OCI-LY3 (cell line): ENCODE measurements at regions not wholly inside any gene's neighbourhood (a gene's known extent, or its start where the extent isn't known, plus 50 kb on each side); places are given as distances from the start of the nearest gene placed in this dataset.

Experiments used
- H2AFZ ChIP-seq: fragments of 200-600, 300-600 bp; shearing (Covaris generic); 2 replicates; pipeline ENCODE4 v1.6.0; 2014; ENCODE audit warnings: antibody characterized with exemption, low read depth, low read length
- H3K27ac ChIP-seq: fragments of 200-600, 300-600 bp; sonication (generic); 2 replicates; pipeline ENCODE4 v1.5.1; 2014; ENCODE audit warnings: mild to moderate bottlenecking, low read length, moderate library complexity, mixed read lengths
- H3K27me3 ChIP-seq: fragments of 200-600, 300-600 bp; sonication (generic); 2 replicates; pipeline ENCODE4 v1.6.1; 2014; ENCODE audit warnings: low read depth, low read length, mixed read lengths
- H3K36me3 ChIP-seq: fragments of 200-600, 300-600 bp; sonication (generic); replicated peaks from 2 replicates; pipeline ENCODE3; 2014; ENCODE audit warnings: low read depth, low read length, mixed read lengths
- H3K4me1 ChIP-seq: fragments of 300-600, 200-600 bp; sonication (generic); 2 replicates; pipeline ENCODE4 v1.6.1; 2014; ENCODE audit warnings: low read length, mixed read lengths
- H3K4me2 ChIP-seq: fragments of 200-600, 300-600 bp; sonication (generic); 2 replicates; pipeline ENCODE4 v1.6.1; 2014; ENCODE audit warnings: low read length, mixed read lengths
- H3K4me3 ChIP-seq: fragments of 300-600, 200-600 bp; sonication (generic); 2 replicates; pipeline ENCODE4 v1.5.1; 2014; ENCODE audit warnings: antibody characterized with exemption, mild to moderate bottlenecking, low read length, moderate library complexity
- H3K79me2 ChIP-seq: fragments of 300-600, 200-600 bp; shearing (Covaris generic); 2 replicates; pipeline ENCODE4 v1.6.1; 2014; ENCODE audit warnings: mild to moderate bottlenecking, low read length, mixed read lengths
- H3K9ac ChIP-seq: fragments of 300-600, 200-600 bp; shearing (Covaris generic); 2 replicates; pipeline ENCODE4 v1.6.0; 2014; ENCODE audit warnings: mild to moderate bottlenecking, low read length, moderate library complexity
- H3K9me3 ChIP-seq: fragments of 200-600, 300-600 bp; shearing (Covaris generic); 2 replicates; pipeline ENCODE4 v1.6.1; 2014; ENCODE audit warnings: low read length, mixed read lengths; ENCODE audit not compliant: insufficient read depth
- H4K20me1 ChIP-seq: fragments of 200-600, 300-600 bp; sonication (generic); 2 replicates; pipeline ENCODE4 v1.6.1; 2016; ENCODE audit warnings: low read length, mixed read lengths; ENCODE audit not compliant: insufficient read depth
- EZH2phosphoT487 ChIP-seq: fragments of 200-600 bp; shearing (Covaris generic); IDR thresholded peaks from 2 replicates; pipeline ENCODE4 v1.6.1; 2018; ENCODE audit warnings: antibody characterized with exemption, mixed run types, low read depth
- TF ChIP-seq, protein P1 (sequence below): fragments of 200-600, 300-600 bp; sonication (generic); IDR thresholded peaks from 2 replicates; pipeline ENCODE4 v1.5.1; 2014; ENCODE audit warnings: antibody characterized with exemption, low read length, low read depth

DNA sequence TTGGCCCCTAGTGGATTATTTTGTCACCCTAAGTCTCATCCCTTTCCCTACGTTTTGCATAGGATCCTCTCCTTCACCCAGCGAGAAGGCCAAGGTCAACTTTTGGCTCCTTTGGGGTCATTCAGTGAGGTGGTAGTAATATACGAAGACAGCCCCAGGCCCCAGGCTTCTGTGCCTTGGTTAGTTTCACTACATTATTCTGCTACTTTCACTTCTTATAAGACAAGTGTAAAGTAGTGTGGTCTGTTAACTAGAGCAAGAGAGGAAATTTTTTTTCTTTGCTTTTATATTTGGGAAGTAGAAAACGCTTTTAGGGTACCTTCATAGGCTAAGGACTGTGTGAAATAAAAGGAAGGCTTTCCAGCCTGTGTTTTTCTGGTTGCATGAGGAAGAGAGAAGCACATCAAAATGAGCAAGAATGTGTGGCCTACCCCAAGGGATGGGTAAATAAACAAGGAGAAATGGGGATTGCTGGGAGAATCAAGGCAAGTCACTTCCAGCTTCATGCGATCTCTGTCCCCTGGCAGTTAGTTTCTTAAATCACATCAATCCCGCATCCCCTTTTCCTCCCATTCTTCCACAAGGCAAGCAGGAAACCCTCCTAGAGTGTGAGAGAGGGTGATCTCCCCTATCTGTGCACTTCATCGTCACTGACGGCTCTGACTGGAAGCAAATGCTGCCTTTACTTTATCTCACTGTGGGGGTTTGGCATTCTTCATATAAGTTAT lies 677.0 kb upstream of the WWC1 start:
- no peaks in the 10 kb centered on the region for H3K4me1 ChIP-seq
- H3K4me3 ChIP-seq = no peak overlapping the region
- H3K27me3 ChIP-seq = no peaks in the 10 kb centered on the region
- H3K9me3 ChIP-seq = no peaks in the 10 kb centered on the region
- TF ChIP-seq EZH2phosphoT487 = no peak
- TF ChIP-seq, protein P1, sequence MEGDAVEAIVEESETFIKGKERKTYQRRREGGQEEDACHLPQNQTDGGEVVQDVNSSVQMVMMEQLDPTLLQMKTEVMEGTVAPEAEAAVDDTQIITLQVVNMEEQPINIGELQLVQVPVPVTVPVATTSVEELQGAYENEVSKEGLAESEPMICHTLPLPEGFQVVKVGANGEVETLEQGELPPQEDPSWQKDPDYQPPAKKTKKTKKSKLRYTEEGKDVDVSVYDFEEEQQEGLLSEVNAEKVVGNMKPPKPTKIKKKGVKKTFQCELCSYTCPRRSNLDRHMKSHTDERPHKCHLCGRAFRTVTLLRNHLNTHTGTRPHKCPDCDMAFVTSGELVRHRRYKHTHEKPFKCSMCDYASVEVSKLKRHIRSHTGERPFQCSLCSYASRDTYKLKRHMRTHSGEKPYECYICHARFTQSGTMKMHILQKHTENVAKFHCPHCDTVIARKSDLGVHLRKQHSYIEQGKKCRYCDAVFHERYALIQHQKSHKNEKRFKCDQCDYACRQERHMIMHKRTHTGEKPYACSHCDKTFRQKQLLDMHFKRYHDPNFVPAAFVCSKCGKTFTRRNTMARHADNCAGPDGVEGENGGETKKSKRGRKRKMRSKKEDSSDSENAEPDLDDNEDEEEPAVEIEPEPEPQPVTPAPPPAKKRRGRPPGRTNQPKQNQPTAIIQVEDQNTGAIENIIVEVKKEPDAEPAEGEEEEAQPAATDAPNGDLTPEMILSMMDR = no peak
- H3K79me2 ChIP-seq = no peaks in the 10 kb centered on the region
- H2AFZ ChIP-seq = no peak overlapping the region
- H3K9ac ChIP-seq = no peak overlapping the region
- no peaks in the 10 kb centered on the region for H4K20me1 ChIP-seq
- H3K36me3 ChIP-seq = no peaks in the 10 kb centered on the region
- H3K4me2 ChIP-seq = no peak overlapping the region
- no peak overlapping the region for H3K27ac ChIP-seq

DNA sequence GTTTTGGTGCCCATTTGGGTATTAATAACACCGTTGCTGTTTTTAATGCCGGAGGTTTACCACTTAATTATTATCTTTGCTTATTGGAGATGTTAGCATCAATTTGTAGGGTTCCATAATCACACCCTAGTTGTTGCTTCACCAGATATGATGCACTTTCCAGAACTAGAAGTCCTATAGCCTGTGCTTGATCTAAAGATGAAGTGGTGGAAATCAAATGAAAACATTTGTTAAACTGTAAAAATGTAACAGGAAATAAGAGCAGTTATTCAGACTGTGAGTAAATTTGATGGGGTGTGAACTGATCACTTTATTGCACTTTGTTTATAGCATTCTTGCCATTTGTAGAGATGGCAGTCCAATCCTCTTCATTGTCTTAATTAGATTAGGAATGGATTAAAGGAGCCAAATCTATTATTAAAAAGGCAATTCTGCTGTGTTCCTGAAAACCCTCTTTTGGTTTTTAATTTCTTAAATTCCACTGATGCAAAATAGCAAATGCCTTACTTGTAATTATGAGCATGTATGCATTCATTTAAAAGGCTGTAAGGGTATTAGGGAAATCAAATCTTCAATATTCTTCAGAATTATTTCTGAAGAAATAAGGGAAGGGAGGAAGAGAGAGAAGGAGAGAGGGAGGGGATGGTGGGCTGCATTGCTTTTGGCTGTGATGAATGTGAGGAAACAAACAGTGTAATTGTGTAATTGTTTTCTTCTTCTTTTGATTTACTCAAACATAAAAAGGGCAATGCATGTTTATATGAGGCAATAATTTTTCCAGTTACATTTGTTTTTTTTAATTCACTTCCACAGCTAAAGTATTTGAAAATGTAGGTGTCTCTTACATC lies 675.2 kb upstream of the WWC1 start:
- no peaks in the 10 kb centered on the region for H3K36me3 ChIP-seq
- no peak overlapping the region for H3K9ac ChIP-seq
- H3K4me3 ChIP-seq = no peak overlapping the region
- H3K79me2 ChIP-seq = no peaks in the 10 kb centered on the region
- no peaks in the 10 kb centered on the region for H3K9me3 ChIP-seq
- no peak overlapping the region for H3K4me2 ChIP-seq
- no peak for TF ChIP-seq EZH2phosphoT487
- TF ChIP-seq, protein P1 = no peak
- no peaks in the 10 kb centered on the region for H4K20me1 ChIP-seq
- no peak overlapping the region for H2AFZ ChIP-seq
- no peaks in the 10 kb centered on the region for H3K27me3 ChIP-seq
- H3K27ac ChIP-seq = no peak overlapping the region
- H3K4me1 ChIP-seq = no peaks in the 10 kb centered on the region

DNA sequence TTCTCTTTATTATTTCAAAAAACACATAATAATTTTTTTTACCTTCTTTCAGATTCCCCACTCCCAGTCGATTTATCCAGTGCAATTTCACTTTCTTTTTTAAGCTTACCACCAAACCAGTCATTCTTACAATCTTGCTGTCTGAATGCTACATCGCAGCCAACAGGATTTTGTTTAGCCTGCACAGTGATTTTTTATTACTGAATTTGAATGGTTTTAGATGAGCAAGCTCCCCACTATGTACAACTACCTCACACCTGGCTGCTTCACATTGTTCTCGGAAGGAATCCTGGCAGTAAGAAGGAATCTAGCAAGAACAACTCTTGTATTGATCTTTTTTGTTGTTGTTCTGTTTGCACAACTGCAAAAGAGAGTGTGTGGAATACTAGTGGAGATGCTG lies 668.1 kb upstream of the WWC1 start:
- H3K27me3 ChIP-seq = no peaks in the 10 kb centered on the region
- TF ChIP-seq EZH2phosphoT487 = no peak
- TF ChIP-seq, protein P1 = no peak
- no peaks in the 10 kb centered on the region for H3K4me1 ChIP-seq
- H3K9me3 ChIP-seq = no peaks in the 10 kb centered on the region
- no peak overlapping the region for H3K4me2 ChIP-seq
- no peak overlapping the region for H2AFZ ChIP-seq
- H3K27ac ChIP-seq = no peak overlapping the region
- H3K36me3 ChIP-seq = no peaks in the 10 kb centered on the region
- no peaks in the 10 kb centered on the region for H3K79me2 ChIP-seq
- H3K9ac ChIP-seq = no peak overlapping the region
- H3K4me3 ChIP-seq = no peak overlapping the region
- H4K20me1 ChIP-seq = no peaks in the 10 kb centered on the region

DNA sequence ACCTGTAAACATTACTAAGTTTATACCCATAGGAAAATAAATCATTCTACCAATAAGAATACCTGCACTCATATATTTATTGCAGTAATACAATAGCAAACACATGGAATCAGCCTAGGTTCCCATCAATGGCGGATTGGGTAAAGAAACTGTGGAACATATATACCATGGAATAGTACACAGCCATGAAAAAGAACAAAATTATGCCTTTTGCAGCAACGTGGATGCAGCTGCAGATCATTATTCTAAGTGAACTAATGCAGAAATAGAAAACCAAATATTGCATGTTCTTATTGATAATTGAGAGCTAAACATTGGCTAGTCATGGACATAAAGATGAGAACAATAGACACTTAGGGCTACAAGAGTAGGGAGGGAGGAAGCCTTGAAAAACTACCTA lies 667.4 kb upstream of the WWC1 start:
- no peaks in the 10 kb centered on the region for H3K79me2 ChIP-seq
- H3K4me2 ChIP-seq = no peak overlapping the region
- H4K20me1 ChIP-seq = no peaks in the 10 kb centered on the region

More for the DNA sequence above, 667.4 kb upstream of the WWC1 start:
- no peaks in the 10 kb centered on the region for H3K9me3 ChIP-seq
- H3K36me3 ChIP-seq = no peaks in the 10 kb centered on the region
- H3K9ac ChIP-seq = no peak overlapping the region
- H3K4me1 ChIP-seq = no peaks in the 10 kb centered on the region
- H3K27me3 ChIP-seq = no peaks in the 10 kb centered on the region
- no peak overlapping the region for H3K27ac ChIP-seq
- no peak overlapping the region for H3K4me3 ChIP-seq
- H2AFZ ChIP-seq = no peak overlapping the region
- TF ChIP-seq EZH2phosphoT487 = no peak
- TF ChIP-seq, protein P1 = no peak
